HG02798 (cell line): ENCODE measurements at regions not wholly inside any gene's neighbourhood (a gene's known extent, or its start where the extent isn't known, plus 50 kb on each side); places are given as distances from the start of the nearest gene placed in this dataset.
"Not testable (repeated sequence)": the region's sequence is repeated elsewhere in the genome, so short reads cannot be mapped to it uniquely, and the experiment has no call there.

Source experiments
- ATAC-seq: cut with Tn5 transposase; IDR thresholded peaks from one replicate; pipeline ENCODE4 v1.9.1; 2021; ENCODE audit warnings: mild to moderate bottlenecking; ENCODE audit not compliant: unreplicated experiment, poor library complexity

DNA sequence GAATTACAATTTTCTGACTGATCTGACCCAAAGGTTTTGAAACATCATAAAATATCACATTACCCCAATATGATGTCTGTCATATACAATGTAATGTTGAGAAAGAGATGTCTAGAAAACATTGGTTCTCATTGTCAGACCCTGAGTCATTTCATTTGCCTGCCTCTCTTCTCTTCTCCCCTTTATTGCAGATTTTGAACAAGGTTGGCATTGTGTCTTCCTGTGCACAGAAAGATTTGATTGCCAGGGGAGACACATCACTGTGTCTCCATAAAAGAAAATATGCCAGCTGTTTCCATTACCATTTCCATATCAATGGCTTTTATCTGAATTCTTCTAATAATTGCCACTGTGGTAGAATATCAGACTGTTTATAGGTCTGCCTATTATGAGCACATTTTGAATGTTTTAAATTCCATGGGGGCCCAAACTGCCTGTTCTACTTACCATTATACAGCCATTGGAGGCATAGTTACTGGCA is 65.6 kb downstream of the IFI44 start:
- ATAC-seq, result no peak

DNA sequence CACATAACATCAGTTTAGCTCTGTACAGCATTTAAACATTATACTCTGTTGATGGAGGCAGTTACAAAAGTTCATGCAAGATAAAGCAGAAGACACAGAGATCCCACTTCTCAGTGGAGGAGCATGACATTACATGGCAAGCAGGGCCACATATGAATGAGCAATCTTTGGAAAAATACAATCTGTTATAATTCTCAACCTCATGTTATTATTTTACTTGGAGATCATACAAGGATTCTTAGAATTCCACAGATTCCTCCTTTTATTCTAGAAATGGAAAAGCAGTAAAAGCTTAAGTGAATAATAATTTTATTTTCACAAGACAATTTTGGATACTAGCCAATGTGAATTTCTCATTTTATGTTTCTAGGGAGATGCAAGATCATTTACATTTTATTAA is 66.6 kb downstream of the IFI44 start:
- ATAC-seq, result no peak

DNA sequence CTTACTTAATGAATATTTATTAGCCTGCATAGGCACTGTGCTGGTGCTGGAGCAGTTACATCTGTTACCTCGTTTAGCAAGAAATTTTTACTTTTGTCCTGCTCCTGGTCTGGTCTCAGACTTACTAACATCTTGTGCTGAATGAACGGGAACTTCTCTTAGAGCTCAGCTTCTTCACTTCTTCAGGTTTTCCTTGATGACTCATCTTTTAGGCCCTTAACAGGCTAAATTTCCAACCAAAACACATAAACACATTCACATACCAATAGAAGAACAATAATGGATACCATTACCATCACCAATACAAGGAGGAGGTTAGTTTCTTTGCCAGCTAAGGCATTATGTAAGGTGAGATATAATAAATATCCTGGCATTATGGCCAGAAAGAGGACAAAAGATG is 68.9 kb downstream of the IFI44 start:
- ATAC-seq, result no peak

DNA sequence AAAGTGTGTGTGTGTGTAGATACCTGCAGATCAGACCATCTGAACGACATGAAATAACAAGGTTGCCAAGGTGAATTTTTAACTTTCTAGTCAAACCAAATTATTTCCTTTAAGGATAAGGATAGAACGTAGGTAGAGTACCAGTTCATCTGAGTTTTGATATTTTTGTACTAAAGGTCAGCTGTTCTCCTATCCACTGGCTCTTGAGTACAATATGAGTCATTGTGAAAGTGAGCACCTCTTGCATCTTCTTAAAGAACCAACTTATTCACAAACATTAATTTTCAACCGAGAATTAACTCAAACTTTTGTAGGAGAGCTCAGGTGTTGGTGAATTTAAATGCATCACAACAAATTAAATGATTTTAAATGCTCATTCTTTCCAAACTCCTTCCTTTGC is 71.5 kb downstream of the IFI44 start:
- peak; percentile 49 for ATAC-seq

DNA sequence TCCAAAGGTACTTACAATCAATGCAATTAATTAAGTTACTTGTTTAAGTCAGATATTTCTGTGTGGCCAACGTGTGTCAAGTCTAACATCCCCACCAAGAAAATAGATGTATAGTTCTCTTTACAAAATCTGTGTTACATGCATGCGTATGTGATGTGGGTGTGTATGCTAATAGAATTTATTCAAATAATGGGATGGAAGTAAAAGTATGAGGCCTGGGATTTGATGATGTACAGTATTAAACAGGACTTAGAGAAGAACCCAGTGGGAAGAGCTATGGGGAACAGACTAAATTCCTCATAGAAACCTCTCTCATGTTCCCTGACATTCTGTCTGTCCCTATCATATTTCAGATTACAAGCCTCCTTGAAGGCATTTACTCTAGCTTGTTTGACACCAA is 72.5 kb downstream of the IFI44 start:
- ATAC-seq, result no peak

DNA sequence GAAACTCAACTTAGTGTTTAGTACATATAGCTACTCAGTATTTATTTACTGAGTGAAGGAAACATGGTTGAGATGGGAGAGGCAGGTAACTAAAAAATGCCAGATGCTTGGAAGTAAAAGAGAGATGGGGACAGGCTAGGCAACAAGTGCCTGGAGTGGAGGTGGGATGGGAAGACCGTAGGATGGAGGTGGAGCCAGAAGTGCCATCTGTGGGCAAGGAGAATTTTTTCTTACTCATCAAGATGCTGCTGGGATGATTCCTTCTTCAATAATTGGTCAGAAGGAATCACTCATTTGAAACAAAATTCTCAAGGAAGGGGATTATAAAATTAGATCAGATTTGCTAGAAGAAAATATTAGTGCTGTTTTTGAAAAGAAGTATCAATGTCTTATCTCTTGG is 72.9 kb downstream of the IFI44 start:
- ATAC-seq, result no peak

DNA sequence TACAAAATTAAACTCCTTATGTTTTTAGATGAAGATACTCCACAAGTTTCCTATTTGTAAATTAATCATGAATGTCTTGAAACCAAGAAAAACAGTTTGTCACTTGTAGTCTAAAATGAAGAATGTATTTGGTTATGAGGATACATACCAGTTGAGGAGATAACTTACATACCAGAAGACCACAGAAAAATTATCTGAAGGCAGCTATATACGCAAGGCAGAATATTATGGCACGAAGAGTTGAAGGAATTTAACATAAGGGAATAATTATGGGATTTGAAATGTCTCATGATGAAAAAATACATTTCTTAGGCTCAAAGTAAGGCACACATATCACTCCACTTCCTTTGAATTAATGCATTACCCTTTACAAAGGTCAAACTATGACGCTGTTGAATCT is 73.3 kb downstream of the IFI44 start:
- ATAC-seq, result no peak

DNA sequence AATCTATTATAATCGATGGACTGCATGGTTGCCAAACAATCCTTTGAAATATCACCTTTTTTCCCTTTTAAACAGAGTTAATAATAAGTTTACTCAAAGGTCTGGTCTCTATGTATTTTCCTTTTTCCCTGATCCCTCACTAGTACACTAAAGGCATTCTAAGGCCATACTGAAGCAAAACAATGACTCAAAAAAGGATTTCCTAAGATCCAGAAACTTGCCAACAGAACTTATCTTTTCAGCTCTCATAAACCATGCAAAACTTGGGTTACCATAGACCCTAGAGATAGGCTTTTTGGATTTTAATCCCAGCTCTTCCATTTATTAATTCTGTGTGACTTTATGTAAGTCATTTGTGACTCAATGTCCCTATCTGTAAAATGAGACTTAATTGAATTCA is 77.1 kb downstream of the IFI44 start:
- ATAC-seq, result no peak

DNA sequence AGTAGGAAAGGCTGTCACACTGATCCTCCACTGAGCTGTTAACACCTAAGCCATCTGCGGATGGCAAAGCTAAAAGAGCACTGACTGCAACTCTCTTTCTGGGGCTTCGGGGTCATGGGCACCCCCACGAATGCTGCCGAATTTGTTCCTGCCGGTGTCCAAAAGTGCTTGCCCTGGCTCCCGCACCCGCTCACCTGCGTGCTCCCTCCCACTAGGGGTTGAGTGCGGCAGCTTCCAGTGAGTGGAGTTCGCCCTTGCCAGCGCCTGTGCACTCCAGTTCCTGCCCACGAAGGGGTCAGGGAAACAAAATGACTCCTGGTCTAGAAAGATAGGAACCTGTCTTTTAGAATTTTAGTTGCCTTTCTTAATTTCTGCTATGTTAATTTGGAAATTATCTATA is 78.7 kb downstream of the IFI44 start:
- no peak for ATAC-seq

DNA sequence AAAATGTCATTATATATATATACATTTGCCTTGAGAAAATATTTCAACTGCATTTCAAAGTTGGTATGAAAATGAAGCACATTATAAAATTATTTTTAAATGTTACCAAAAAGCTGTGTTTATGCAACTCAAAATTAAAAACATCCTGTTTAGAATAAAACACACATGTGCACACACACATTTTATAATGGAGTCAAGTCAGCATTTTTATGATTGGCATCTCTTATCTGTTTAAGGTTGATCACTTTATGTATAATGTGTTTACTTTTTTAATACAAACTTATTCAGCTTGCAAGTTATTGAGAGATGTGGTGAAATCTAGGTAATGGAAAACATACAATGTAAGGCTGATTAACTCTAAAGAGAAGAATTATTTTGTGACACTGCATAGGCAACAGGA is 80.4 kb downstream of the IFI44 start:
- ATAC-seq, result no peak

DNA sequence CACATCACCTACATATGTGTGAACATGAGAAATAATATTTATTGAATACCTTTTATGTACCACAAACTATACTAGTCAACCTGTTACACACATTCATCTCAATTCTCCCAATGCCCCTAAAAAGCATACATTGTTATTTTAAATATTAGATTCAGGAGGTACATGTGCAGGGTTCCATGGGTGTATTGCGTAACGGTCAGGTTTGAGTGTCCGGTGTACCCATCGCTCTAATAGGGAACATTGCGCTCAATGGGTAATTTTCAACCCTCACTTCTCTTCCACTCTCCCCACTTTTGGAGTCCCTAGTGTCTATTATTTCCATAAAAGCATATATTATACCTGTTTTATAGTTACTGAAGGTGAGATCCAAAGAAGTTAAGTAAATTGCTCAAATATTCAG is 82.0 kb downstream of the IFI44 start:
- ATAC-seq, result no peak

DNA sequence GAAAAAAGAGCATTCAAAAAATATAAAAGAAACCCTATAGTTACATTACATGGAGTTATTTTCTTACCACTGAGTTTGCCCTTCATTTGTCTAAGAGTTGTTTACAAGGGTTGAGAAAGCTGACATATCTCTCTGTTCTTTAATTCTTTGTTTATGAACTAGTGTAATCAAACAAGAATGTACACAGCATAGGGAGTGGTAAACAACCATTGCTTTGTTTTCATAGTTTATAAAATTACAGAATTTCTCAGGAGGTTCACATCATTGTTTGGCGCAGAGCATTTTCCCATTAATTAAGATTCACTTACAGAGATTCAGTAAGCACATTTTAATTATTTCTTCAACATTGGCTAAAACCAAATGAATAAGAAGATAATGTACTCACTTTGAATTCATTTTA is 87.6 kb downstream of the IFI44 start:
- ATAC-seq, result no peak

DNA sequence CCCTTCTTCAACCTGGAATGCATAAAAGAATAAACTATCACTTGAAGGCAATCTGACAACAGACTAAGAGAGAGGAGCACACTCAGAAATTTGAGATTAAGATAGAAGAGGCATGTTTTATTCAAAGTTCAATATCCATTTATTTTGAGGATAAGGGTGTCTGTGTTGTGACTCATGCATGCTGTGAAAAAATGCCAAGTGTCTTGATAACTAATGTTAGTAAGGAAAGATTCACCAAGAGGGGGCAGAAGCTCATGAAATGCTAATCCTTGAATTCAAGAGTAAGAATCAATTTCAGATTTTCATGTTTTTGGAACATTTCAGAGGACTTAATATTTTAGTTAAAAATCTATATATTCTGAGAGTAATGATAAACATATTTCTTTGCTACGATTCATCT is 94.0 kb downstream of the IFI44 start:
- ATAC-seq, result no peak

DNA sequence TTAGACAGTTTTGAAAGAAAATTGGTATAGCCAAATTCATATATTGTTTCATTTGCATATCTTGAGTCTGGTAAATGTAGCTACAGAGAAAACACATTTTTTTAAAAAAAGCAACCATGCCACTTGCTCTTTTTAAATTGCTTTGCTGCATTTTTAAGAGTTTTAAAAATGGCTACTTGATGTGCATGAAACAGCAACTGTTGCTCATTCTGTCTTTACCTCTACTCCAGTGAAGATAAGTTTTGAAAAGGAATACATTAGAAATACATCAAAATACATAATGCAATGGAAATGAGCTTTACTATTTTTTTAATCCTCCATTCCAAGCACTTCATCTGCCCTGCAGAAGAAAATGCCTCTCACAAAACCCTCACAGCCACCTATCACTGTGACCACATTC is 95.5 kb downstream of the IFI44 start:
- no peak for ATAC-seq

DNA sequence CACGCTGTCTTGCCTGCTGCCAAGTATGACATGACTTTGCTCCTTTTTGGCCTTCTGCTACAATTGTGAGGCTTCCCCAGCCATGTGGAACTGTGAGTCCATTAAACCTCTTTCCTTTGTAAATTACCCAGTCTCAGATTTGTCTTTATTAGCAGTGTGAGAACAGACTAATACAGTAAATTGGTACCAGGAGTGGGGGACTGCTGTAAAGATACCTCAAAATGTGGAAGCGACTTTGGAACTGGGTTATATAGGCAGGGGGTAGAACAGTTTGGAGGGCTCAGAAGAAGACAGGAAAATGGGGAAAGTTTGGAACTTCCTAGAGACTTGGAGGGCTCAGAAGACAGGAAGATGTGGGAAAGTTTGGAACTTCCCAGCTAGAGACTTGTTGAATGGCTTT is 104.0 kb downstream of the IFI44 start:
- ATAC-seq, result not testable (repeated sequence)

DNA sequence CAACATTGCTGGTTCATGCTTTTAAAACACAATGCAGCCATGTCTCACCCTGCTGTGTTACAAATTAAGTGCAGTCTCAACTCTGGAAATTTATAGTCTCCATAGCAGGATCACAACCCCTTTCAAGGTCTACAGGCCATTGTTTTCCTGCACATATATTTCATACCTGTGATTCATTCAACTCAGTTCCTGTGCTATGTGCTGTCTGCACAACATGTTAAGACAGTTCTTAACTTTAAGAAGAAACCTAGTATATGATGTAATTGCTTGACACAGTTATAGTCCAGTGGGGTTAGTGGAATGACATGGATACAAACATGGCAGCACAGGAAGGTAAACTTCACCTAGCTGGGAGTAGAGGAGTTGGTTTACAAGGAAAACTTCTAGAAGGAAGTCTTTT is 106.4 kb downstream of the IFI44 start:
- no peak for ATAC-seq

DNA sequence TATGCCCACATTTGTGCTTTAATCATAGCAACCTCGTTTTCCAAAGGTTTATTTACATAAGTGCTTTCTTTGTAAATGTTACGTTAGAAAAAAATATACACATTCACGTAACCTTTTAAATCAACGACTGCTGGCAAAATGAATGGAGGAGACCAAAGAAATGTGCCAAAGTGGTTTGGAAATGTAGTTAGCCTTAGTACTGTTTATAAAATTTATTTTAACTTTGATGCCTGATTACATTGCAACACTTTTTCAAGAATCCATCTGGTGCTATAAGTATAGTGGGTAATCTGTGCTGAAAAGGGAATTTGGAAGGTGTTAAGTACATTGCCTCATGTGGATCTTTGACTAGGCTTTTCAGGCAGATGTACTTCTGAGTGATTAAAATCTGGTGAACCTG is 108.9 kb downstream of the IFI44 start:
- no peak for ATAC-seq

DNA sequence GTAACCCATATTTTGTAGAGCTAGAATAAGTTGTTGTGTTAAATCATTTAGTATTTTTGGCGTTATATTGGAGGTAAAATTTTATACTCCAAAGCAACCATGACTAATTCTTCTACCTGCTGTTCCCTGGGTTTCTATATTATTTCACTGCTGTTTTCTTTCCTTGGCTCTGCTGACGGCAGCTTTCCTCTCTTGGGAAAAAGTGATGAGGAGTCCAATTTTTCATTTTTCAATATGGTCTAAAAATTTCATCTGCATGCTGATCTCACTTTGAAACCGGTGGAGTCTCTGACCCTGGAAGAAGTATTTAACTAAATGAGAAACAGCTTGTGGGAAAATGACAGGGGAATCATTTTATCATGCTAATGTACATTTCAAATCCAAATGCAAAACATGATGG is 110.2 kb downstream of the IFI44 start:
- ATAC-seq, result no peak

DNA sequence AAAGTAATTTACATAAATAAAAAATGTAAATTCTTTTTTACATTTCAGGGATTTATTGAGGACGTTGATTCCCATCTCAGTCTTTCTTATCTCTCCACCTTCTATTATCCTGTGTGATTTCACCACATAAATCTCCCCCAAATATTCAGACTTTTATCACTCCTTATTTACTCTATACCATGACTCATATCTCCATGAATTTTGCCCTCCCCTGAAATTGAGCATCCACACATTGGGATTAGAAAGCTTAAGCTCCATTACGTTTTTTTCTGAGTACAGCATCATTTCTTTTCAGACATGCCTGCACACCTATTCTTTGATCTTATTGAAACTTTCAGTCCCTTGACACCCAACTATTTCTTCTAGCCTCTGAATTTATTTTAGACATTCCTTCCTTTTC is 111.2 kb downstream of the IFI44 start:
- no peak for ATAC-seq

DNA sequence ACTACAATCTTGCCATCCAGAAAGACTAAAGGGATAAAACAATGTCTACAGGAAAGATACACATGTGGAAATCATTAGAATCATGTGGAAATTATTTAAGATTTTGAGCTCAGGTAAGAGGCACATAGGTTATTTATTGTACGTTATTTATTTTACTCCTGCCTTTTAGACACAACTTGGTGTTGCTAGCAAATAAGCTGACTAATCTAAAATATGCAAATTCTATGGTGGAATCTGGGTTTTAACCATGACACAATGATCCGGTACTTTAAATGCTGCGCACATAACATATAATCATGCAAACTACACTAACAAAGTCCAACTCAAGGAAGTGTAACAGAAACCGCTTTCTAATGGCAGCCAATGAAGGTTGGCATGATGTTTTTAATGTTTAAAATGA is 112.5 kb downstream of the IFI44 start:
- no peak for ATAC-seq

DNA sequence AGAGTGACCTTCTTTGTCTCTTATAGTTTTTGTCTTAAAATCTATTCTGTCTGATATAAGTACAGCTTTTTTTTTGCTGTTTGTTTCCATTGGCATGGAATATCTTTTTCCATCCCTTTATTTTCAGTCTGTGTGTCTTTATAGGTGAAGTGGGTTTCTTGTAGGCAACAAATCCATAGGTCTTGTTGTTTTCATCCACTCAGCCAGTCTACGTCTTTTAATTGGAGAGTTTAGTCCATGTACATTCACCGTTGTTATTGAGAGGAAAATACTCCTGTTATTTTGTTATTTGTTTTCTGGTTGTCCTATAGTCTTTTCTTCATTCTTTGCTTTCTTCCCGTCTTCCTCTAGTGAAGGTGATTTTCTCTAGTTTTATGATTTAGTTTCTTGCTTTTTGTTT is 115.9 kb downstream of the IFI44 start:
- ATAC-seq, result no peak

DNA sequence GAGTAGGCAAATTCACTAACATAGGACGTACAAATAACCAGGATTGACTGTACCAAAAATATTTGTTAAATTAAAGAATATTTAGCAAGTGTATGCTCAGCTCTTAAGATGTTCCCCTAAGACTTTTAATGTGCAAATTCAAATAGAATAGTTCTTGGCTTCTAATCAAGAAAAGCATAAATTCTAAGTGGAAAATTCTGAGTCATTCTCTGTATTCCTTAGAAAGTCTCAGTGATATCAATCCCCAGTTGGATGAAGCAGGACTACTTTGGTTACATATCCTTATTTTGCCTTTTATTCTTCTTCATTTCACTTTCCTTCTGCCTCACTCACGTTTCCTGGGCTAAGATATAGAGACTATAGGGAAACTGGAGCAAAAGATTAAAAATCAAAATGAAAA is 130.2 kb downstream of the IFI44 start:
- no peak for ATAC-seq

DNA sequence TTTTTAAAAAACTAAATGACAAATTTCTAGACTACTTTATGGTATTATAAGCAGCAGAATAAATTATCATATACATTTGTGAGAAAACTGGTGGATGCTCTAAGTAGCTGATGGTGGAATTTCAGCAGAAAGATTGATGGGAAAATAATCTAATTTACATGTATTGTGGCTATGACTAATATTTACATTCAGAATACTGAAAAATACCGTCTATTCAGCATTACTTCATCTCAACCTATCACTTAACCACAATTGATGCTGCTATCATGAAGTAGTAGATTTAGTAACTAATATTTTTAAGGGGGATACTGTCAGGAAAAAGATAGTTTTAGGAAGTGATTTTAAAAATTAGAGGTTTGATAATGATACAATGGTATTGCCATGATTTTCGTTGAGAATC is 137.9 kb downstream of the IFI44 start:
- ATAC-seq, result no peak
